GM19452 (cell line): ENCODE measurements at regions not wholly inside any gene's neighbourhood (a gene's known extent, or its start where the extent isn't known, plus 50 kb on each side); places are given as distances from the start of the nearest gene placed in this dataset.

Experiments used
- ATAC-seq: cut with Tn5 transposase; IDR thresholded peaks from one replicate; pipeline ENCODE4 v1.9.1; 2021; ENCODE audit not compliant: unreplicated experiment

DNA sequence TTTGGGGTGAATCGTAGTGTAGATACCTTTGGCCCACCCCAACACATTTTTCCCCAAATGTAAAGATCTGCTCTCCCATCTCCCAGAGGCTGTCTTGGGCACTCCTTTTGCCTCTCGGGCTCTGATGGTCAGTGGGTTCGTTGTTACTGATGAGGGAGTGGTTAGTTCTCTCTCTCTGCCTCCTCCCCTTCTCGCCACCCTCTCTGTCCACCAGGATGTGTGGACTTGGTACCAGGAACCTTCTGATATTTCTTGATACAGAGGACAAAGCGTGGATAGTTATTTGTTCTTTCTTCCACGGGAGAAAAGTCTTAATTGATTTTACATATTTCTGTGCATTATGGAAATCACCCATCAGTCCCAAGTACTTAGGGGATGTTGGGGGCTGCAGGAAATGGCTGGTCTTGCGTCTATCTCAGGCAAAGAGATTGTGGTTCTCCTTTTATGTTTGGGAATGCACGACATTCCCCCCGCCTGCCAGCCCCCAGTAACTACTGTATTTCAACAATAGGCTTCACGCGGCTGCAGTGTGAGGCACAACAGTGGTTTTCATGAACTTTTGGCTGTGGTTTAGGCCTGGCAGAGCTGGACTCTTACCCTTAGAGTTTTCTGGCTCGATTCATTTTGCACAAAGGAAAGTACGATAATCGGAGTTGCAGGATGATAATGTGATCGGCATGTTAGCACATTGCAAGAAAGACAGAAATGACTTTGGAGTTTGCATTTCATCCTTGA is 79.0 kb upstream of the ZNF536 start:
- no peak for ATAC-seq

- no peak for ATAC-seq
Observed at GRCh38 chr19:30297969-30298368, 74.2 kb upstream of the ZNF536 start.

DNA sequence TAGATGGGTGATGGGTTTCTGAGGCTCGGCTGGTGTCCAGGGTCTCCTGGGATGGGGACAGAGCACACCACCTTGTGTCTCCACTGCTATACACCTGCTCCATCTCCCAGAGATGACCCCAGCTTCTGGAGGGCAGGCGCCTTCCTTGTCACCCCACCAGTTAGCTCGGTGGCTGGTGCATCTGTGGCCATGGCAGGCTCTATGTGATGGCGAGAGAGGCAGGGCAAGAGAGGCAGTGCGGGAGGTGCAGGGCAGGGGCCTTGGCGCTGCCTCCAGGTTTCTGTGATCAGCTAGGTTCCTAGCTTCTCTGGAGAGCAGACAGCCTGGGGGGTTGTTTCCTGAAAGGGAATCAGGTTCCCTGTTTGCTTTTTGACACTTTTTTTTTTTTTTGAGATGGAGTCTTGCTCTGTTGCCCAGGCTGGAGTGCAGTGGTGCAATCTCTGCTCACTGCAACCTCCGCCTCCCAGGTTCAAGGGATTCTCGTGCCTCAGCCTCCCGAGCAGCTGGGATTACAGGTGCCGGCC is 69.0 kb upstream of the ZNF536 start:
- ATAC-seq, result no peak

DNA sequence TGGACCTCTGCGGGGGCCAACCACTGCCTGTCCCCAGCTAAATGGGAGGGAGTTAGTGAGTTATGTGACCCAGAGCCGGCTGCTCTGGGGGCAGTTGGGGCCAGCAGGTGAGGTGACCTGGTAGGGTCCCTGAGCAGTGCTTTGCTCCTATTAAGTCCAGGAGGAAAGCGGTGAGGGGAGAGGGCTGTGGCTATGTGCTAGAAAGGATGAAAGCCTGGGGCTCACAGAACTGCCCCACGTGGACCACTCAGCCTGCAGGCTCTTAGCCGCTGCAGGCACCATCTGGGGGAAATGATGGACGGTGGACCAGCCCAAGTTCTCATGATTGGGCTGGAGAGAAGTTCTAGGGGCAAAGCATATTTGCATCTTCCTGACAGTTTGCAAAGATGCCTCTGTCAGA is 67.6 kb upstream of the ZNF536 start:
- no peak for ATAC-seq

DNA sequence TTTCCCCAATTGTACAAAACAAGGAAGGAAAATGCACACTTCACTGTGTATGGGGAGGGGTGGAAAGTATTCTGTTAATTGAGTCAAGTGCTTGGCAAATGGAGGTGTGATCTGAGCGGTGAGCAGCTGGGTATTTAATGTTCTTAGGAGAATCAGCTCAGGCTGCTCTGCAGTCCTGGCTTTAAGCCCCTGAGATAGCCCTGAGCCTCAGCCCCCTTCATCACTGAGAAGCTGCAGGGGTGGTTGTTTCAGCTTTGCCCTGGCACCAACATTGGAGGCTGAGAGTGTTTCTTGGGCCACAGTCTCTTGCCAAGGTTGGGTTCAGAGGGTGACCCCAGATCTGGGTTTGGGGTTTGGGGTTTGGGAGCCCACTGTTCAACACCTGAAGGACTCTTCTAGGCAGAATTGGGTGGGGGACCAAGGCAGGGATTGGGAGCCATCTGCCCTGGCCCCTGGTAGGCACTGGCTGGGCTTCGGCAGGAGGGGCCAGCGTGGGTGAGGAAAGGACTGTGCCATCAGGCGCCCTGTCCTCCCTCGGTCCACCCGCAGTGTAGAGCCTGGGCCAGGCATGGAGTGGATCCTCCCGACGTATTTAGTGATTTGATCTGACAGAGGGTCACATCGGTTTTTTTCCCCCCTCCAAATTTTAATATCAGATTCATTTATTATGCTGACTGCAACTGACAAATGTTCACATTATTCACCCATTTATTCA is 66.7 kb upstream of the ZNF536 start:
- ATAC-seq, result no peak

GRCh38 chr19:30307191-30307974 is 64.8 kb upstream of the ZNF536 start:
- ATAC-seq, result no peak

DNA sequence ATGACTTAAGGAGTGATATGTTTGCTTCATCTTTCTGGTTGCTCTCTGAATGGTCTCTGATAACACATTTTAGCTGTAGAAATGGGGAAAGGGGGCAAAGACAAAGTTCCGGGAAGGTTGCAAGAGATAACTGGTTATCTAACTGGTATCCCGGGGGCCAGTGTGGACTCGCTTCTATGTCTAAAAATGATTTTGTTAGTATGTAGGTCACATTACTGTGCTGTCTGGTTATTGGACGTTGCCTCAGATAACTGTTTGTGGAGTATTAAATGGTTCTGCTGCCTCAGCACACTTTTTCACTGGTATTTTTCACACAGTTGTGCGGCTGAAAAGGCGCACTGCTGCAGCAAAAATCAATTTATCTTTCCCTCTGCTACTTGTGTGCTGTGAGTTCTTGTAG is 63.0 kb upstream of the ZNF536 start:
- ATAC-seq, result no peak

- ATAC-seq, result no peak
Observed at GRCh38 chr19:30309905-30310601, 62.1 kb upstream of the ZNF536 start.

GRCh38 chr19:30310602-30311263 is 61.5 kb upstream of the ZNF536 start:
- ATAC-seq, result no peak

DNA sequence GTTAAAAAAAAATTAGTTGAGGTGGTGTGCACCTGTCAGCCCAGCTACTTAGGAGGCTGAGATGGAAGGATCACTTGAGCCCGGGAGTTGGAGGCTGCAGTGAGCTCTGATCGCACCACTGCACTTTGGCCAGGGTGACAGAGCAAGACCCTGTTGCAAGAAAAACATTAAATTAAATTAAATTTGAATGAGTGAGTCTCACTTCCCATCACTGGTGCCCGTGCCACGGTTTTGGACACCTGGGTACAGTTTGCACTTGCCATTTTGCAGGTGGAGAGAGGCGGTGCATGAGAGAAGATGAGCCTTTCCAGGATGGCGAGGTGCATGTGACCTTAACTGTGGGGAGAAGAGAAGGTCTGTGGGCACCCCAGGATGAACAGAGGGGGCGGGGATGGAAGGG is 60.3 kb upstream of the ZNF536 start:
- ATAC-seq, result no peak

DNA sequence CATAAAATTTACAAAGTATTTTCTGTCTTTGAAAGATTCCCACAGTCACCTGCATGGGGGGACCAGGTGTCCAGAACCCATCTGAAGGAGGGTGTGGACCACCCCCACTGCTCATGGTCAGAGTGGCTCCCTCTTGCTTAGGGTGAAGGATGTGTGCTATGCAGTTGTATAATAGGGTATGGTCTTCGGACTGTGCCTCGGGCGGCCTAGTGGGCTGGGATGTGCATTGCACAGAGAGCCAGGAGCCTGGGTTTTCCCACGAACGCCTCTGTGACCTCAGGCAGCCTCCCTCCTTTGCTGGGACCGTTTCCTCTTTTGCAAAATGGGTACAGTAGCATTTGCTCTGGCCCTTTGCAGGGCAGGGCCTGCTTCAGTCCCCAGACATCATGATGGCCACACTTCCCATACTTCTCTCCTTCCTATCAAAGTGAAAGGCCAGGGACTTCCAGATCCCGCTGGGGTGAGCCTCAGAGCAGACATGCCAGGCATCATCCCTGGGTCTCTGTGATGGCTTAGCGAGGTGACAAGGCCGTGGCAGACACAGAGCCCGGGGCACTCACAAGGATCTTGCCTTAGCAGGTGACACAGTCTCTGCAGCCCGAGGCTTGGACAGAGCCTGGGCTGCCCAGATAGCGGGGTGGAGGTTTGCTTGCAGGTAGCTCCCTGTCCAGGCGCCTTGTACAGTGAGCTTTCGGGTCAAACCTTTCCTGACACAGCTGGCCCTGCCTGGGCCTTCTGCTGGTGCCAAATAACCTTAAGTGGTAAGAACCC is 59.4 kb upstream of the ZNF536 start:
- ATAC-seq, result no peak

DNA sequence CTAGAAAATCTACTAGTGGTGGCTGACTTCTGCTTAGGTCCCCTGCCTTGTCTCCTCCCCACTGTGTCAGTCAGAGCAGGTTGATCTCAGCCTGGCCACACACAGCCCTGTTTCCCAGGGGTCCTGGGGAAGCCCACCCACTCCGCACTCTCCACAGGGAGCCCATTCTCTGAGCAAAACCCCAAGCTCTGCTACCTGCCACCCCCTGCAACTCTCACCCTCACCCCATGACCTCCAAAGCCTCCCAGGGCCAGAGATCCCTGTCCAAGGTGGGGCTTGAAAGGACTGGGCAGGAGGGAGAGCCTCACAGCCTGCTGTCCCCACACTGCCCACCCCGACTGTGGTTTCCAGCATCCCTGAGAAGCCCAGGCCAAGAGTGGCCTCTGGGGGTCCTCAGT is 58.8 kb upstream of the ZNF536 start:
- ATAC-seq, result no peak

DNA sequence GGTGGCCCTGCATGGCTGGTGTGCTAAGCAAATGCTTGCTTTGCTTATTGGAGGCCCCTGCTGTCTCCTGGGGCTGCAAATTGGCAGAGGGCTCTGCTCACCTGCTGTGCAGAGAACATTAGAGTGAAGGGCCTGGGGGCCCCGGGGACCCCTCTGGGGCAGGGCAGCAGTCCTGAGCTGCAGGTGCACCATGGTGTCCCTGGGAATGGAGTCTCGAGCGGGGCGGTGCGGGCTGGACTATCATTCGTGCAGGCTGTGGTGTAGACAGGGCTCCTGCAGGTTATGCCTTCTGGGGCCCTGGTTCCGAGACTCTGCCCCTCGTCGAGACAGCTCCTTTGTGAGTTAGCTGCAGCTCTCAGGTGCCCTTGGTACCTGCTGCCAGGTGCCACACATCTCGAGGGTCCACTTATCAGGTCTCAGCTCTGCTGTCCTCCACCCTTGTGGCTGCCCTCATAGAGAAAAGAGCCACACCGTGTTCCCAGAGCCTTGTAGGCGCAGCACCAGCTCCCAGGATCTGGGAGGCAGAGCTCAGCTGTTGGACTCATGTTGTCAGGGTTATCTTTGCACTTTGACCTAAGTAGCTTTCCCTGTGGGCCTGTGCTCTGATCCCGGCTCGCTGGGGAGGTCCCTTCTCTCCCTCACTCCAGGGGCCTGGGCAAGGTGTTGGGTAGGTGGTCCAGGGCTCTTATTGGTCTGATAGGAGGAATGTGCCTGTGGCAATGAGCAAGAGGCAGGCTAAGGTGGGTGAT is 58.0 kb upstream of the ZNF536 start:
- no peak for ATAC-seq

DNA sequence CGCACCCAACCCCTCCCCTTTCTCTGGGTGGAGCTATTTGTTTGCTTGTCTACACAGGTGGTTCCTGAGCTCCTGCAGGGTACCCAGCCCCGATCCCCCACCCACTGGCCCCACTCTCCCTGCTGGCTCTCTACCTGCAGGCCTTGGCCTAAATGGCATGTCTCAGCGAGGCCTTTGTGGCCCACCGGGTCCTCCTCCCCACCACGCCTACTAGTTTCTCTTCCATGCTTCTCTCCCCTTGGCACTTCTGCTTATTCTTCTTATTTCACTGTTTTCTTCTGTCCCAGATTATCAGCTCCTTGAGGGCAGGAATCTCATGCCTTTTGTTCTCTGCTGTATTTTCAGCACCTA is 57.4 kb upstream of the ZNF536 start:
- no peak for ATAC-seq

DNA sequence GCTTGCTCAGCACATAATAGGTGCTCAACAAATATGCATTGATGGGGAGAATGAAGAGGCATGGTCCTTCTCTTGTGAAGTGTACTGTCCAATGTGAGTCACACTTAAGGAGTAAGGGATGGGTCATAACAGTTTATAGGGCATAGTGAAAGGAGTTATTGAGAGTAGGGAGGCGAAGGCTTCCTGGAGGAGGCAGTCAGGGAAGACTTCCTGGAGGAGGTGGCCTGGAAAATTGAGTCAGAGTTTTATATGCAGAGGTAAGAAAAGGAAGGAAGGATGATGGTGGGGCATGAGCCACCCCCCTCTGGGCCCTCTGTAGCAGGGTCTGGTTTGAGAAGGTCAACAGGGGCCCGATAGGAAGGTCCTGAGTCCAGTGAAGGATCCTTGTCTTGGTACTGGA is 57.0 kb upstream of the ZNF536 start:
- ATAC-seq, result no peak

- no peak for ATAC-seq
Observed at GRCh38 chr19:30316000-30316491, 56.1 kb upstream of the ZNF536 start.

GRCh38 chr19:30316560-30317106 is 55.6 kb upstream of the ZNF536 start:
- ATAC-seq, result no peak

GRCh38 chr19:30317403-30317802 is 54.8 kb upstream of the ZNF536 start:
- ATAC-seq, result no peak

DNA sequence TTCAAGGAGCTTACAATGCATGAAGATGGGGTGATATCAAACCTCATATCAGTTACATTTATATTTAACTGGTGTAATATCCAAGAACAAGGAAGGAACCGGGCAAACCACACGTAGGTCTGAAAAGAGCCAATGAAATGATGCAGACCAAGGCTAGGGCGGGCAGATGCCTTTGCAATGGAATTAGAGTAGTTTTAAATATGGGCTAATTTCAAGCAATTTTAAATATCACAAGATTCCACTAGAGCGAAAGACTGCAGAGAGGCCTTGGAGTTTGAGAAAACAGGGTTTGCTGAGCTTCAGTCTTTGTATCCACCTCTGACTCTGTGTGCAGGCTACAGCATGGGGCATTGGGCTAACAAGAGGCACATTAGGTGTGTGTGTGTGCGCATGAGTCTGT is 53.9 kb upstream of the ZNF536 start:
- no peak for ATAC-seq
